ENCODE measurements at regions not wholly inside any gene's neighbourhood (a gene's known extent, or its start where the extent isn't known, plus 50 kb on each side); places are given as distances from the start of the nearest gene placed in this dataset.

- Histone ChIP-seq H4K20me1 (ENCODE audit: insufficient read depth) (no peaks in the 10 kb centered on the region), H3K4me3 (replicated peaks in 1 of 2; ENCODE audit: low read depth in 1 of 2, low read length in 2 of 2) (no peak overlapping the region), H3K36me3 (ENCODE audit: control insufficient read depth in 1 of 2, insufficient read depth in 2 of 2, low read length in 2 of 2) (no peaks in the 10 kb centered on the region), H3K9me2 (ENCODE audit: insufficient read depth) (no peaks in the 10 kb centered on the region), H3K4me1 (ENCODE audit: control insufficient read depth in 1 of 2, insufficient read depth in 2 of 2, low read length in 2 of 2) (no peaks in the 10 kb centered on the region), H3K27ac (ENCODE audit: low read depth, low read length) (no peak overlapping the region), H3K9me3 (ENCODE audit: control insufficient read depth in 1 of 2, insufficient read depth in 1 of 2, low read depth in 1 of 2, low read length in 2 of 2) (no peaks in the 10 kb centered on the region), H3K9ac (ENCODE audit: low read length) (no peak overlapping the region), H2AFZ (ENCODE audit: low read depth, low read length, poor library complexity, severe bottlenecking) (no peak overlapping the region), H3K4me2 (ENCODE audit: low read length) (no peak overlapping the region), H3K79me2 (ENCODE audit: insufficient read depth, low read length) (no peaks in the 10 kb centered on the region), H3K27me3 (ENCODE audit: insufficient read depth, low read length) (peaks cover 2% of the 10 kb centered on the region)
- TF ChIP-seq CBX3 (IDR thresholded peaks at IDR 0.05; ENCODE audit: low read depth) (no peak), ATF3 (IDR thresholded peaks at IDR 0.05) (no peak), POLR2AphosphoS5 (IDR thresholded peaks at IDR 0.05; ENCODE audit: low read depth, low read length) (no peak), EZH2phosphoT487 (IDR thresholded peaks at IDR 0.05; ENCODE audit: borderline replicate concordance) (no peak), REST (IDR thresholded peaks at IDR 0.05; ENCODE audit: low read depth) (no peak), EZH2 (IDR thresholded peaks at IDR 0.05) (no peak), FOSL1 (IDR thresholded peaks at IDR 0.05; ENCODE audit: low read depth) (no peak), ZBTB33 (IDR thresholded peaks at IDR 0.05; ENCODE audit: extremely low read depth, insufficient replicate concordance, low read length) (no peak), ZFX (IDR thresholded peaks at IDR 0.05) (no peak), POLR2A (IDR thresholded peaks at IDR 0.05; ENCODE audit: borderline replicate concordance, extremely low read depth, insufficient read depth, insufficient read length) (no peak), ZNF274 (IDR thresholded peaks at IDR 0.05; ENCODE audit: low read depth, low read length) (no peak), SRF (IDR thresholded peaks at IDR 0.05; ENCODE audit: low read depth) (no peak)
- ChIA-PET POLR2A (no interaction called here), RAD21 (ENCODE audit: low non-redundant PET in 1 of 2, low total read pairs in 2 of 2, uncharacterized antibody in 2 of 2, unreplicated experiment in 2 of 2) (no interaction called here), CTCF (no interaction called here)
- BruUV-seq (replicated peaks), result no TSS peak
- ATAC-seq (no peak), DNase-seq (ENCODE audit: low read depth, low spot score) (no peak)
- intact Hi-C loops (cut with micrococcal nuclease), result no loop called here
These were observed 75.8 kb upstream of the SLC14A2 start for GRCh38 chr18:45539491-45539891.
